ENCODE measurements at regions not wholly inside any gene's neighbourhood (a gene's known extent, or its start where the extent isn't known, plus 50 kb on each side); places are given as distances from the start of the nearest gene placed in this dataset.

DNA sequence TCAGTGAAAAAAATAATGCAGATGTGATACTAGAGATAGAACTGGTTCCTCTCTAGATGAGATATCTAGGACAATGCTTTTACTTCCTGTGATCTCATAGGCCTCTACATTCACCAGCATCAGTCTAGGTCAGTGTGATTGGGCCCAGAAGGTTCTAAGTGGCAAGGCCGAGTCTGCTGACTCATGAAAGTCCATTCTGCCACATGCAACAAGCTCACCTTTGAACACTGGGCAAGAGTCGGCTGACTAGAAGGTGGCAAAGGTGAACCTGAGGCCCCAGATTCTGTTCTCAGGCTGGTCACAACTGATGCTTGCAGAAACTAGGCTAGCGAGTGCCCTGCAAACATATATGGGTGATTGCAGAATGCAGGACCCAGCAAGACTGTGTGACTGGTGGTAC is 105.7 kb upstream of the PLXNA4 start:
- no peak overlapping the region for H3K27ac ChIP-seq

DNA sequence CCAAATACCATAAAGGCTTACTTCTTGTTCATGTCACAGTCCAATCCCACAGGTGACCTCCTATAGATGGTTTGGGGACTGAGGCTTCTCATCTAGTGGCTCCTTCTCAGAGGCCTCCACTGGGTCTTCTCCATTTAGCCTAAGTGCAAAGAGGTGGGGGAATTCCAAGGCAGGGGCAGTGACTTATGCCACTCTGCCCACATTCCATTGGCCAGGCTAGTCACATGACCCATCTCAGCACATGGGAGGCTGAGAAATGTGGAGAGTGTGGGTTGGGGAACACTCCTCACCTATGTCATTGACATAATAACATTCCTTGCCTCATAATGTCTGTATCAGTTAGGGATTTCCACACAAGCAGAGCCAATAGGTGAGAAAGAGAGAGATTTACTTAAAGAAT is 104.3 kb upstream of the PLXNA4 start:
- TF ChIP-seq, protein P1, sequence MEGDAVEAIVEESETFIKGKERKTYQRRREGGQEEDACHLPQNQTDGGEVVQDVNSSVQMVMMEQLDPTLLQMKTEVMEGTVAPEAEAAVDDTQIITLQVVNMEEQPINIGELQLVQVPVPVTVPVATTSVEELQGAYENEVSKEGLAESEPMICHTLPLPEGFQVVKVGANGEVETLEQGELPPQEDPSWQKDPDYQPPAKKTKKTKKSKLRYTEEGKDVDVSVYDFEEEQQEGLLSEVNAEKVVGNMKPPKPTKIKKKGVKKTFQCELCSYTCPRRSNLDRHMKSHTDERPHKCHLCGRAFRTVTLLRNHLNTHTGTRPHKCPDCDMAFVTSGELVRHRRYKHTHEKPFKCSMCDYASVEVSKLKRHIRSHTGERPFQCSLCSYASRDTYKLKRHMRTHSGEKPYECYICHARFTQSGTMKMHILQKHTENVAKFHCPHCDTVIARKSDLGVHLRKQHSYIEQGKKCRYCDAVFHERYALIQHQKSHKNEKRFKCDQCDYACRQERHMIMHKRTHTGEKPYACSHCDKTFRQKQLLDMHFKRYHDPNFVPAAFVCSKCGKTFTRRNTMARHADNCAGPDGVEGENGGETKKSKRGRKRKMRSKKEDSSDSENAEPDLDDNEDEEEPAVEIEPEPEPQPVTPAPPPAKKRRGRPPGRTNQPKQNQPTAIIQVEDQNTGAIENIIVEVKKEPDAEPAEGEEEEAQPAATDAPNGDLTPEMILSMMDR (conservative IDR thresholded peaks at IDR 0.05; ENCODE audit: low read depth) = no peak
- H3K27ac ChIP-seq = no peak overlapping the region
- CTCF ChIA-PET = no interaction called here
- no peak for DNase-seq (ENCODE audit: low spot score)
- POLR2A ChIA-PET (ENCODE audit: low non-redundant PET) = no interaction called here

More for the DNA sequence above, 105.7 kb upstream of the PLXNA4 start:
- ChIA-PET CTCF (no interaction called here), POLR2A (ENCODE audit: low non-redundant PET) (no interaction called here)
- no peak for DNase-seq (ENCODE audit: low spot score)
- TF ChIP-seq, protein P1 (conservative IDR thresholded peaks at IDR 0.05; ENCODE audit: low read depth) = no peak

DNA sequence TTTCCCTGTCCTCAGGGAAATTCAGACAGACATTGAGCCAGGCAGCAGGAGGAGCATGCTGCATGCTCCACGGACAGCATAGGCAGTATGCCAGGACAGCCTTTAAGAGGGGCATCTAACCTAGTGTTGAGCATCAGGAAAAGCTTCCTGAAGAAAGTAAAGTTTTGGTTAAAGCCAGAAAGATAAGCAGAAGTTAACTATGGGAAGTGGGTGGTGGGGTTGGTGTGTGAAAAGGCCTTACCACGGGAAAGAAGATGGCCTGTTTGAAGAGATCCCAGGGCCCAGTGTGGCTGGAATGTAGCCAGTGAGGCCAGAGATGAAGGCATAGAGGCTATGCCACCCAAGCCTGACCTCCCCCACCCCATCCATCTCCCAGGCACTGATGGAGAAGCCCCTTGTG is 102.4 kb upstream of the PLXNA4 start:
- TF ChIP-seq, protein P1 (conservative IDR thresholded peaks at IDR 0.05; ENCODE audit: low read depth) = no peak
- POLR2A ChIA-PET (ENCODE audit: low non-redundant PET) = no interaction called here
- H3K27ac ChIP-seq = no peak overlapping the region
- no peak for DNase-seq (ENCODE audit: low spot score)
- CTCF ChIA-PET = no interaction called here

DNA sequence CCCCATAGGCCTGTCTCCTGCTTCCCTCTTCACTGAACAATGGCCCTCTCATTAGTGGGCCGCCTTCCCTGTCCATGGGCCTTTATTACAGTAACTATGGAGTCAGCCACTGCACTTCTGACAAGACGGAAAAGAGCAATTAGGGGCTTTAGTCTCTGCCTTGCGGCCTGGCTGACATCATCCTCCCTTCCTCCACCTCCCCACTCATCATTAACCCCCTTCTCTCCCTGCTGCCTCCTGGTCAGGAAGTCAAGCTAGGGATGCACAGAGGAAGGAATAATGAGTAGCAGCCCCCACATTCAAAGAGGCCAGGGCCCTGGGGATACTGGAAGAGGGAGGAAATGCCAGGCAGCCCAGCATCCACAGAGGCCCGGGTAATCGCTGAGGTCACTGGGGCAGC is 101.6 kb upstream of the PLXNA4 start:
- TF ChIP-seq, protein P1 (conservative IDR thresholded peaks at IDR 0.05; ENCODE audit: low read depth) = no peak

DNA sequence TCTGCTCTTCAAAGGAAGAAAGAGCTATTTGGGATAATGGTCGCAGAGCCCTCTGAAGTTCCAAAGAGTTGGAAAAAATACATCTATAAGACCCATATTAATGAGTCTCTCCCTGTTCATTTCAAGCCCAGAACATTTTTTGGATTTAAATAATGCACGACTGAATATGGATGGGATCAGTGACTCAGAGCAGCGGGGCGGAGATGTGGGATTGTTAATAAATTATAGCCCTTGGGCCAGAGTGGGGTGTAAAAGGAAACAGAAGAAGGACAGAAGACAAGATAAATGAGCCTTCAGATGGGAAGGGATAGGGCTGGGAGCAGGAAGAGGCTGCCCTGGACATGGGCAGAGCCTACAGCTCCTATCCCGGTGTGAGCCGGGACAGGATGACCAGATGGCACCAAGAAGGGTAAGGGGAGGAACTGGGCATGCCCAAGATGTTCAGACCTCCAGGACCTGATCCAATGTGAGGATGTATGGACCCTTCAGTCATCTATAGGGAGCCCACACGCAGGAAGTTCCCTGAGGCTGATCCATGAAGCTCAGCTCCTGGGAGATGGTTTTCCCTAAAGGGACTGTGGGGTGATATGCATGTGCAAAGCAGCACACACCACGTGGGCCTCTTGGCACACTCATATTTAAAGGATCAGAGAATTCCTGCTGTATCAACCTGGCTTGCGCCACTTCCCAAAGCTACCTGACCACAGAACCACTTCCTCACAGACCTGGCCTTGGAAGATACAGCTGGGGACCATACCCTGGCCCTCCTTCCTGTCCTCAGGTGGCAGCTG is 96.1 kb upstream of the PLXNA4 start:
- no peak overlapping the region for H3K27ac ChIP-seq
- TF ChIP-seq, protein P1 (conservative IDR thresholded peaks at IDR 0.05; ENCODE audit: low read depth) = no peak
- no peak for DNase-seq (ENCODE audit: low spot score)
- POLR2A ChIA-PET (ENCODE audit: low non-redundant PET) = interaction anchor here (0.6 kb wide), 1 partner anchor 581 kb away, joined by 3 read pairs; no protein-coding TSS in a partner anchor
- CTCF ChIA-PET = no interaction called here

More for the DNA sequence above, 101.6 kb upstream of the PLXNA4 start:
- H3K27ac ChIP-seq = no peak overlapping the region
- no peak for DNase-seq (ENCODE audit: low spot score)
- ChIA-PET CTCF (no interaction called here), POLR2A (ENCODE audit: low non-redundant PET) (no interaction called here)

DNA sequence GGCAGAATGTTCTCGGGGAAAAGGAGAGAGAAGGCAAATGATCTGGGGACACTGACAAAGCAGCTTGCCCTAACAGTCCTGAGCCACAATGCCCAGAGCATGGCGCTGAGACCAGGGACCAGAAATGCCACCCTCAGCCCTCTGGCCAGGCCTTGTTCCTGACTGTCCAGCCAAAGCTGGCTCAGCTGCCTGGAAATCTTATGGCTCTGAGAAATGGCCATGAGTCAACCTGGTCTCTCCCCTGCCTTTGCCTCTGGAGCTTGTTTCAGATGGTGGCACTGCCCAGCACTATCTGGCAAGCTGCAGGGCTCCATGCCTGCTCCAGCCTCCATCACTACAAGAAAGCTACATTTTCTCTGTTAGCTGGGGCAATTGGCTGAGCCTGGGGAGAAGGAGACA is 90.5 kb upstream of the PLXNA4 start:
- ChIA-PET CTCF (interaction anchor here (0.5 to 0.6 kb wide), 2 partner anchors 22 to 51 kb away, joined by 3 read pairs; no protein-coding TSS in a partner anchor), POLR2A (ENCODE audit: low non-redundant PET) (no interaction called here)
- TF ChIP-seq, protein P1 (conservative IDR thresholded peaks at IDR 0.05; ENCODE audit: low read depth) = no peak
- no peak for DNase-seq (ENCODE audit: low spot score)
- no peak overlapping the region for H3K27ac ChIP-seq
